ENCODE measurements at regions not wholly inside any gene's neighbourhood (a gene's known extent, or its start where the extent isn't known, plus 50 kb on each side); places are given as distances from the start of the nearest gene placed in this dataset.
"Not testable (repeated sequence)": the region's sequence is repeated elsewhere in the genome, so short reads cannot be mapped to it uniquely, and the experiment has no call there.

GRCh38 chr6:68080074-68080473 is 555.0 kb upstream of the ADGRB3 start:
- no peak for DNase-seq (ENCODE audit: low read depth in 4 of 4, low spot score in 2 of 4)

DNA sequence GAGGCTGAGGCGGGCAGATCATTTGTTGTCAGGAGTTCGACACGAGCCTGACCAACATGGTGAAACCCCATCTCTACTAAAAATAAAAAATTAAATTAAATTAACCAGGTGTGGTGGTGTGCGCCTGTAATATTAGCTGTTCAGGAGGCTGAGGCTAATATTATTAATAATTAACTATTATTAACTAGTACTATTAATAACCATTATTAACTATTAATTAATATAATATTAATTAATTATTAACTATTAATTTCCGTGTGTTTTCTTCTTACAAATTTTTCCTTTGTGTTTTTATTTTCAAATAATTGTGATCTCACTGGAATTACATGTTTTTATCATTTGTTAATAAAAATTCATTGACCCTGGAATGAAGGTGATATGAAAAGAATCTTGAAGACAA is 557.4 kb upstream of the ADGRB3 start:
- DNase-seq (ENCODE audit: low read depth in 4 of 4, low spot score in 2 of 4) = no peak

- DNase-seq (ENCODE audit: low read depth in 4 of 4, low spot score in 2 of 4) = no peak
Measured at GRCh38 chr6:68071740-68072139, 563.3 kb upstream of the ADGRB3 start.

DNA sequence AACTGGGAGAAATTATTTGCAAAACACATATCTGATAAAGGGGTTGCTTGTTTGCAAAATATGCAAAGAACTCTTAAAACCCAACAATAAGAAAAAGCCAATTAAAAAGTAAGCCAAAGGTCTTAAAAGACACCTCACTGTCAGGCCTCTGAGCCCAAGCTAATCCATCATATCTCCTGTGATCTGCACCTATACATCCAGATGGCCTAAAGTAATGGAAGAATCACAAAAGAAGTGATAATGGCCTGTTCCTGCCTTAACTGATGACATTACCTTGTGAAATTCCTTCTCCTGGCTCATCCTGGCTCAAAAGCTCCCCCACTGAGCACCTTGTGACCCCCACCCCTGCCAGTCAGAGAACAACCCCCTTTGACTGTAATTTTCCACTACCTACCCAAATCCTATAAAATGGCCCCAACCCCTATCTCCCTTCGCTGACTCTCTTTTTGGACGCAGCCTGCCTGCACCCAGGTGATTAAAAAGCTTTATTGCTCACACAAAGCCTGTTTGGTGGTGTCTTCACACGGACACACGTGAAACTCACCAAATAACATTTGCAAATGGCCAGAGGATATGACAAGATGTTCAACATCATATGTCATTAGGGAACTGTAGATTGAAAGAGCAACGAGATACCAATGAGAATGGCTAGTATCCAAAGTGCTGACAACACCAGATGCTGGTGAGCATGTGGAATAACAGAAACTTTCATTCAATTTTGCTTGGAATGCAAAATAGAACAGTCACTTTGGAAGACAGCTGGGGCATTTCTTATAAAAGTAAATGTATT is 565.0 kb upstream of the ADGRB3 start:
- DNase-seq (ENCODE audit: low read depth in 4 of 4, low spot score in 2 of 4) = no peak

DNA sequence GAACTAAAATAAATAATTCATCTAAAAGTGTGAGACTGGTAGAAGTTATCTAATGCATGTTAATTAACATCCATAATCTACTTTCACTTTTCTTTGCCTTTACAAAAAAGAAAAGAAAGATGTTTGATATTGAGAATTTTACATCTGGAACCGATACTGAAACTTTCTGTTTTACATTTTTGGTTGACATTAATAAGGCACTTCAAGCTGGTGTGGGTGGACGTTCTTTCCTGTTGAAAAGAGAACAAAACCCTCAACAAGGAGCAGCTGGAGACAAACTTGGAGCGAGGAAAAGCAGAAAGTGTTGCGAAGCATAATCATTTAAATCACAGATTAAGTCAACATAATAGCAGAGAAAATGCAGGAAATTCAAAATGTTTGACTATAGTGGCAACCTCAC is 575.2 kb upstream of the ADGRB3 start:
- DNase-seq (ENCODE audit: low read depth in 4 of 4, low spot score in 2 of 4) = no peak

GRCh38 chr6:68059261-68059660 is 575.8 kb upstream of the ADGRB3 start:
- no peak for DNase-seq (ENCODE audit: low read depth in 4 of 4, low spot score in 2 of 4)

DNA sequence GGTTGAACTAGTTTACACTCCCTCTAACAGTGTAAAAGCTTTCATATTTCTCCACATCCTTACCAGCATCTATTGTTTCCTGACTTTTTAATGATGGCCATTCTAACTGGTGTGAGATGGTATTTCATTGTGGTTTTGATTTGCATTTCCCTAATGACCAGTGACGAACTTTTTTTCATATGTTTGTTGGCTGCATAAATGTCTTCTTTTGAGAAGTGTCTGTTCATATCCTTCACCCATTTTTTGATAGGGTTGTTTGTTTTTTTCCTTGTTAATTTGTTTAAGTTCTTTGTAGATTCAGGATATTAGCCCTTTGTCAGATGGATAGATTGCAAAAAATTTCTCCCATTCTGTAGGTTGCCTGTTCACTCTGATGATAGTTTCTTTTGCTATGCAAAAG is 578.5 kb upstream of the ADGRB3 start:
- not testable (repeated sequence) for DNase-seq (ENCODE audit: low read depth in 4 of 4, low spot score in 2 of 4)

DNA sequence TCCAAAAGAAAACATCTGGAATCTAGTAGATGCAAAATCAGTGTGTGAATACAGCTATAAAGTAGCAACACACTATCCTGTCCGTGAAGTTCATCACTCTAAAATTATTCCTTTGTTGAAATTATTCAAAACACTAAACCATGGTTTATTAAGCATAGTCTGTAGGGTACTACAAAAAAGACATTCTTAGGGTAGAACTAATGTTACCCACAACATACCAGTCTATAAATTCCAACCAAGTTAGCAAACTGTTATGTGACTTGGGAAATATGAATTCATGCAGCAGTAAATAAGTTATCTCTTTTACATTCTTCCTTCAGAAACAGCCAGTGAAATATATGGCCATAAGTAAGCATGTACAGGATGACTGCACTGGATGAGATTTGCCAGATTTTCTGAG is 580.3 kb upstream of the ADGRB3 start:
- no peak for DNase-seq (ENCODE audit: low read depth in 4 of 4, low spot score in 2 of 4)

GRCh38 chr6:68053805-68054373 is 581.2 kb upstream of the ADGRB3 start:
- no peak for DNase-seq (ENCODE audit: low read depth in 4 of 4, low spot score in 2 of 4)

DNA sequence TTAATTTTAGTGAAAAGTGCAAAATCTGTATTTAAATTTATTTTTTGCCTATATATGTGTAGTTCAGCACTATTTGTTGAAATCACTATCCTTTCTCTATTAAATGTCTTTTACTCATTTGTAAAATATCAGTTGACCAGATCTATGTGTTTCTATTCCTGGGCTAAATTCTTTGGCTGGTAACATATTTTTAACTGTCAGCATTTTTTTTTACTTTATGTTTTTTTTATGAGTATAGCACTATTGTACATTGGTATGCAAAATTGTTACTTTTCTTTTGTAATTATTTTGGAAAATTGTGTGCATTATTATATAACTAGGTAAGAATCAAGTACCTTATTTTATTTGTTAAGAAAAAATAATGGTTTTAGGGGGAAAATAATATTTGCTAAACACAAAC is 582.8 kb upstream of the ADGRB3 start:
- DNase-seq (ENCODE audit: low read depth in 4 of 4, low spot score in 2 of 4) = no peak

DNA sequence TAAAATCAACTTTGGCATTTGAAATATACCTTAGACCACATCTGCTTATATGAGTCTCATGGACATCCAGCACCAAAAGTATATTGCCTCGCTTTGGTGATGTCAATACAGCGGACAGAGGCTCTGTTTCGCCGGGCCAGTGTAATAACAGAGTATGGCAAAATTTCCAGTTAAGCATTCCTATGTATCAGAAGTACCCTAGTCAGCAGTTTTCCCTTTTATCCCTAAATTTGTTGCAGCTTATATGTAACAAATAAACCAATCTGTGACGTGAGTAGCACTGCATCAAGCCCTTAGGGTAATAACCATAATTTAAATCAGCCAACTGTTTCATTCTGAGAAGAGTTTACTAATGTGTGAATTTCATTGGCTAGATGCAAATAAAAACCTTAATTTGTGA is 585.5 kb upstream of the ADGRB3 start:
- DNase-seq (ENCODE audit: low read depth in 4 of 4, low spot score in 2 of 4) = no peak

DNA sequence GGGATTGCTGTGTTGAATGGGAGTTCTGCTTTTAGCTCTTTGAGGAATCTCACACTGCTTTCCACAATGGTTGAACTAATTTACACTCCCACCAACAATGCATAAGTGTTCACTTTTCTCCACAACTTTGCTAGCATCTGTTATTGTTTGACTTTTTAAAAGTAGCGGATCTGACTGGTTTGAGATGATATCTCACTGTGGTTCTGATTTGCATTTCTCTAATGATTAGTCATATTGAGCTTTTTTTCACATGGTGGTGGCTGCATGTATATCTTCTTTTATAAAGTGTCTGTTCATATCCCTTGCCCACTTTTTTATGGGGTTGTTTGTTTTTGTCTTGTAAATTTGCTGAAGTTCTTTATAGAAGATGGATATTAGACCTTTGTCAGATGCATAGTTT is 588.3 kb upstream of the ADGRB3 start:
- no peak for DNase-seq (ENCODE audit: low read depth in 4 of 4, low spot score in 2 of 4)

- DNase-seq (ENCODE audit: low read depth in 4 of 4, low spot score in 2 of 4) = no peak
Measured at GRCh38 chr6:68046302-68046701, 588.8 kb upstream of the ADGRB3 start.

DNA sequence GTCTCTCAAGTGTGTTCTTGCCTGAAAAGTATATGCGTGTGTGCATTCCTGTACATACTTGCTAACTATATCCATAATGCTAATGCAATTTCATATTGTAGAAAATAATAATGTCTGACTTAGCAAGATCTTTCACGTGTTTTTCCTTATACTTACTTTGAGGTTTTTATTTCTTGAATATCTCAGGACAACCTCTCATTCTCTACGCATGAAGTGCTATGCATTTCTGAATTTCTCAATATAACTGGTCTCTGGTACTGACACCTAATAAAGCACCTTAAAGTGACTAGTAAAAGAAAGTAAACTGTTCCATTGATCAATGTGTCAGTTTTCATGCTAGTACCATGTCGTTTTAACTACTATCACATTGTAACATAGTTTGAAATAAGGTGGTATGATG is 589.9 kb upstream of the ADGRB3 start:
- DNase-seq (ENCODE audit: low read depth in 4 of 4, low spot score in 2 of 4) = no peak

GRCh38 chr6:68044264-68044663 is 590.8 kb upstream of the ADGRB3 start:
- DNase-seq (ENCODE audit: low read depth in 4 of 4, low spot score in 2 of 4) = no peak

DNA sequence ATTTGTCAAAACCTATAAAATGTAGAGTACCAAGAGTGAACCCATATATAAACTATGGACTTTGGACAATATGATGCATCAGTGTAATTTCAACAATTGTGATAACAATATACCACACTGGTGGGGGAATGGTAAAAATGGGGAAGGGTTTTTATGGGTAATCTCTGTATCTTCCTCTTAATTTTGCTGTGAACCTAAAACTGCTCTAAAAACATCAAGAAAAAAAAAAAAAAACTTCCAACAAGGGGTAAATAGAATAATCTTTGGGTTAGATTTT is 592.0 kb upstream of the ADGRB3 start:
- DNase-seq (ENCODE audit: low read depth in 4 of 4, low spot score in 2 of 4) = no peak

DNA sequence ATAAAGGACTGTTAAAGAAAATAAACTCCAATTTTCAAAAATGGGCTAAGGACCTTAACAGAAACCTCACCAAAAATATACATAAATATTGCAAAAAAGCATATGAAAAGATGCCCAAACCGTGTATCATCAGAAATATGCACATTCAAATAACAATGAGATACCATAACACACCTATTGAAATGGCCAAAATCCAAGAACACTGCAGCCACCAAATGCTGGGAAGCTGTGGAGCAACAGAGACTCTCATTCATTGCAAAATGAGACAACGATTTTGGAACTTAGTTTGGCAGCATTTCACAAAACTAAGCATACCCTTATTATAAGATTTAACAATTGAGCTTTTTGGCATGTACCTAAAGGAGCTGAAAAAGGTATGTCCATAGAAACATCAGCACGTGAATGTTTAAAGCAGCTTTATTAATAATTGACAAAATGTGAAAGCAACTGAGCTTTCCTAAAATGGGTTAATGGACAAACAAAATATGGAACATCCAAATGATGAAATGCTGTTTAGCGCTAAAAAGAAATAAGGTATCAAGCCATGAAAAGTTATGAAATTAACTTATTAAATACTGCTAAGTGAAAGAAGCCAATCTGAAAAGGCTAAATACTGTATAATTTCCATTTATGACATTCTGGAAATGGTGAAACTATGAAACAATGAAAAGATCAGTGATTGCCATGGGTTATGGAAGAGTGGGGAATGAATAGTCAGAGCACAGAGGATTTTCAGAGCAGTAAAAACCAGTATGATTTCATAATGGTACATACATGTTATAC is 592.6 kb upstream of the ADGRB3 start:
- DNase-seq (ENCODE audit: low read depth in 4 of 4, low spot score in 2 of 4) = no peak

- peak in 2 of 4 donors; percentile 4 to 13 for DNase-seq (ENCODE audit: low read depth in 4 of 4, low spot score in 2 of 4)
Measured at GRCh38 chr6:68040780-68041179, 594.3 kb upstream of the ADGRB3 start.

DNA sequence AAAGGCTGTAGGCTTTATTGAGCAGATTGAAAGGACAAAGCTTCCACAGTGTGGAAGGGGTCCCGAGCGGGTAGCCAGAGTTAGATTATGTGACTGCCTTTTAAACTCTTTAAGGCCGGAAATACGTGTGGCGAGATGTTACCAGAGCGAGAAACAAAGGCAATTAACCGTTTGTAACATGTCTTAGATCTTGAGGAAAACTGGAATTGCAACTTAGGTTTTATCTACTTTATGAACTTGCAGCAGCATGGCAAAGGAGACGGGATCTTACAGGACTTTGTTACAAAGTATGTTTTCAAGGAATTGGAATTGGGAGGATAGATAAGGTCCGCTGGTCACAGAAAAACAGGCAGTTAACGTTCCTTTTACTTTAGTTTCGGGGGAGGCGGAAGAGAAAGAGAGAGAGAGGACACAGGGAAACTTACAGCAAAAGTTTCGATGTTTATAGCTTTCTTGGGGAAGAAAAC is 594.7 kb upstream of the ADGRB3 start:
- peak in 3 of 4 donors; percentile 24 to 39 (median 34) for DNase-seq (ENCODE audit: low read depth in 4 of 4, low spot score in 2 of 4)

GRCh38 chr6:68039641-68040311 is 595.3 kb upstream of the ADGRB3 start:
- no peak for DNase-seq (ENCODE audit: low read depth in 4 of 4, low spot score in 2 of 4)

GRCh38 chr6:68038815-68039408 is 596.2 kb upstream of the ADGRB3 start:
- DNase-seq (ENCODE audit: low read depth in 4 of 4, low spot score in 2 of 4) = no peak
